Adipocyte (in vitro differentiated cells): ENCODE measurements at regions not wholly inside any gene's neighbourhood (a gene's known extent, or its start where the extent isn't known, plus 50 kb on each side); places are given as distances from the start of the nearest gene placed in this dataset.
"Not testable (repeated sequence)": the region's sequence is repeated elsewhere in the genome, so short reads cannot be mapped to it uniquely, and the experiment has no call there.

ENCODE experiments used
- DNase-seq: peaks from one replicate; pipeline ENCODE4 v3.0.0-alpha.2; 2015; ENCODE audit warnings: low read depth
- H3K27me3 ChIP-seq: replicated peaks from 2 replicates; pipeline ENCODE4 v1.7.0; 2013; ENCODE audit warnings: mild to moderate bottlenecking, low read length, moderate library complexity; ENCODE audit not compliant: control insufficient read depth, insufficient read depth
- H3K36me3 ChIP-seq: 2 replicates; pipeline ENCODE4 v1.7.0; 2013; ENCODE audit warnings: low read length, mild to moderate bottlenecking, moderate library complexity; ENCODE audit not compliant: control insufficient read depth, insufficient read depth, severe bottlenecking
- H3K4me1 ChIP-seq: 2 replicates; pipeline ENCODE4 v1.7.0; 2013; ENCODE audit warnings: mild to moderate bottlenecking, low read length, moderate library complexity; ENCODE audit not compliant: control insufficient read depth, insufficient read depth
- H3K4me3 ChIP-seq: 2 replicates; pipeline ENCODE4 v1.7.0; 2013; ENCODE audit warnings: mild to moderate bottlenecking, low read length, moderate library complexity
- H3K9ac ChIP-seq: 2 replicates; pipeline ENCODE4 v1.7.0; 2013; ENCODE audit warnings: mild to moderate bottlenecking, low read length, moderate library complexity
- H3K9me3 ChIP-seq: 2 replicates; pipeline ENCODE4 v1.7.0; 2013; ENCODE audit warnings: mild to moderate bottlenecking, low read length, moderate library complexity; ENCODE audit not compliant: control insufficient read depth

DNA sequence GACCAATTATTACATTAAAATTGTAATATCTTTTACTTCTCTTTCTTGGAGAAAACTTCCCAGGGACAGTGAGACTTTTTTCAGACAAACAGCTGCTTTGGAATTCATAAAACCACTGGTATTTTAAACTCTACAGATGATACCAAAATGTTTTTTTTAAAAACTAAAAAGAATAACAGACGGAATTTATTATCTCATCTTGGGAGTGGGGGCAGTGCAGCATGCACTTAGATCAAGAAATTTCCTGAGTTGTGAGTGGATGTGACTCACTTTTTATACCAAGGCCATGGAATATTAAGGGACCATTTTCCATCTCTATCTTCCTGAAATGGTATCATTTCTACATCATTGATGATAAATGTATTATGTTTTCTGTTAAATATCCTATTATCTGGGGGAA lies 422.8 kb upstream of the HNRNPA3 start:
- H3K4me3 ChIP-seq, result no peak overlapping the region
- H3K4me1 ChIP-seq, result peaks cover 4% of the 10 kb centered on the region
- H3K9ac ChIP-seq, result no peak overlapping the region
- no peaks in the 10 kb centered on the region for H3K27me3 ChIP-seq
- peaks cover 2% of the 10 kb centered on the region for H3K9me3 ChIP-seq
- H3K36me3 ChIP-seq, result no peaks in the 10 kb centered on the region
- DNase-seq, result no peak

DNA sequence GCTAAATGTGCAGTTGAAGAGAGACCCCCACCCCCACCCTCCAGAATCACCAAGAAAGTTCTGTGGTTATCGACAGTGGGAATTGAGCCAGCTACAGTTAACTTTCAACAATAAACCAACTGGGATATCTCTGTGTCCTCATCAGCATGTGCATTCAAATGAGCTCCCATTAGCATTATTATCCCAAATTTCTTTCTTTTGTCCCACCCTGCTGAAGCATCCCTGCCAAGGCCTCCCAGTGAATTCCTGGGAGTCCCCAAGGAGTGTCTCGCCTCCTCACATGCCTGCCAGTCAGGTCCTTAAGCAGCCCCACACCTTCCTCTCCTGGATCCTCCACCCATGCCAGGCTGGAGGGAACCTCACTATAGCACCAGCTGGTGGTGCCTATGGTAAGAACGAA lies 422.1 kb upstream of the HNRNPA3 start:
- no peaks in the 10 kb centered on the region for H3K9me3 ChIP-seq
- DNase-seq, result no peak
- H3K27me3 ChIP-seq, result no peaks in the 10 kb centered on the region
- H3K4me1 ChIP-seq, result no peaks in the 10 kb centered on the region
- H3K9ac ChIP-seq, result no peak overlapping the region
- no peaks in the 10 kb centered on the region for H3K36me3 ChIP-seq
- H3K4me3 ChIP-seq, result no peak overlapping the region

DNA sequence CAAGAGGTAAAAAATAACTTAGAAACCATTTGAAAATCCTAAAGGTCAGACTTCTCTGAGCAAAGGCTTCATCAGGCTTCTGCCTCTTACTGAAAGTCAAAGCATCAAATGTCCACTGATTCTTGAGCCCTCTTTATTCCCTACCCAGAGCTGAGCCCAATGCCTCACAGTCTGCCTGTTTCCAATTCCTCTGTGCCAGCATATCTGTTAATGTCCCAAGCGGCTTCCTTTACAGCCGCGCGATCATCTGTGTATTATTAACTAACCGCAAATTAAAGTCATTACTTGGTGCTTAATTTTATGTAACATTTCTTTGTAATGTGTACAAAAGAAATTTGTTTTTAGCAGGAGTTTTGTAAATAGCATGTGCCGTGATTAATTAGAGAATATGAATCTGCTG lies 418.8 kb upstream of the HNRNPA3 start:
- no peak overlapping the region for H3K9ac ChIP-seq
- H3K9me3 ChIP-seq, result no peaks in the 10 kb centered on the region
- no peaks in the 10 kb centered on the region for H3K4me1 ChIP-seq
- no peak for DNase-seq
- H3K27me3 ChIP-seq, result no peaks in the 10 kb centered on the region
- no peaks in the 10 kb centered on the region for H3K36me3 ChIP-seq
- H3K4me3 ChIP-seq, result no peak overlapping the region

DNA sequence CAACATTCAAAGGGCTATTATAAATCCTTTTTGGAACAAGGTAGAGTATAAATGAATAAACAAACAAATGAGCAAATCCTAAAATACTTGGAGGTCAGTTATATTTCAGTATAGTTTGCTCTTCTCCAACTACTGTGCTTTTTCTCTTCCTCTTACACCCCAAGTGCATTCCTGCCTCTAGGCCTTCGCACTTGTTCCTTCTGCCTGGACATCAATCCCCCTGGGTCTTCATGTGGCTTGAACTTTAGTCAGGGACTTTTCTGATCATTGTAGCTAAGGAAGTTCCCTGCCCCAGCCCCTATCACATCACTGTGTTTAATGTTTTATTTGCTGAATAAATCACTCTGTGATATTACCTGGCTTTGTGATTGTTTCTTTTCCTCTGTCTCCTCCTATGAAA lies 418.2 kb upstream of the HNRNPA3 start:
- H3K27me3 ChIP-seq, result no peaks in the 10 kb centered on the region
- no peak overlapping the region for H3K4me3 ChIP-seq
- H3K36me3 ChIP-seq, result no peaks in the 10 kb centered on the region
- no peaks in the 10 kb centered on the region for H3K9me3 ChIP-seq
- no peaks in the 10 kb centered on the region for H3K4me1 ChIP-seq
- no peak overlapping the region for H3K9ac ChIP-seq
- no peak for DNase-seq

DNA sequence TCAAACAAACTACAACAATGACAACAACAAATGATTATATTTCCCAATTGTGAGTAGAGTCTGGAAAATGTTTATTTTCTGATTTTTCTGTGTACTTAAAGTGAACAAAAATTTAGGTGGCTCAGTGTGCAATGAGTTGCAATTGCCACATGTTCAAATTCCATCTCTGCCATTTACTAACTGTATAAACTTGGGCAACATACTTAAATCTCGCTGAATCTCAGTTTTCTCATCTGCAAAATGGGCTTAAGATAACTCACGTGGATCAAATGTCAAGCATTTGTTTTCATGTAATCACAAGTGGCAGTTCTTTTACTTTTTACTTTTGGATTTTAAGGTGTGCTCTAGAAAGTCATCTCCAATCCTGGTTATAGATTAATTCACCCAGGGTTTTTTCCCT lies 416.8 kb upstream of the HNRNPA3 start:
- Histone ChIP-seq H3K4me1 (no peaks in the 10 kb centered on the region), H3K36me3 (no peaks in the 10 kb centered on the region), H3K9me3 (no peaks in the 10 kb centered on the region), H3K4me3 (no peak overlapping the region), H3K27me3 (no peaks in the 10 kb centered on the region), H3K9ac (no peak overlapping the region)
- no peak for DNase-seq

DNA sequence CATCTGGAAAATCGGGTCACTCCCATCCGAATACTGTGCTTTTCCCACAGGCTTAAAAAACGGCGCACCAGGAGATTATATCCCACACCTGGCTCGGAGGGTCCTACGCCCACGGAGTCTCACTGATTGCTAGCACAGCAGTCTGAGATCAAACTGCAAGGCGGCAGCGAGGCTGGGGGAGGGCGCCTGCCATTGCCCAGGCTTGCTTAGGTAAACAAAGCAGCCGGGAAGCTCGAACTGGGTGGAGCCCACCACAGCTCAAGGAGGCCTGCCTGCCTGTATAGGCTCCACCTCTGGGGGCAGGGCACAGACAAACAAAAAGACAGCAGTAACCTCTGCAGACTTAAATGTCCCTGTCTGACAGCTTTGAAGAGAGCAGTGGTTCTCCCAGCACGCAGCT lies 415.9 kb upstream of the HNRNPA3 start:
- not testable (repeated sequence) for H3K36me3 ChIP-seq, H3K4me1 ChIP-seq, H3K9me3 ChIP-seq, H3K9ac ChIP-seq, H3K27me3 ChIP-seq, H3K4me3 ChIP-seq, DNase-seq

DNA sequence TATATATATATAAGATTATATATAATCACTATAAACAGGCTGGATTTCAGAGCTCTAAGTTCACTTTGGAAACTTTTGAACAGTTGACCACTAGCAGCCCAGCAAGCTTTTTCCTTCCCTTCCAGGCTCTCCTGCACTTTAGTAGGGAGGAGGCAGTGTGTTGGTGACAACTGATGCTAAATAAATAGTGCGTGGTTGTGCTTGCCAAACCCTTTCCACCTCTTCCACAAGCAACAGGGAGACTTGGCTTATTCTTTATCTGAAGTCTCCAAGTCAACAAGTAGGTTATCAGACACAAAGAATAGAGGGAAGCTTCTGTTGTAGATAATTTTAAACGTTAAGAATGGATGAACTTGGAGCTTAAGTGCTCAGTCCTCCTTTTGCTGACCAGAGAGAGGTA lies 408.2 kb upstream of the HNRNPA3 start:
- no peak for DNase-seq
- Histone ChIP-seq H3K4me3 (no peak overlapping the region), H3K36me3 (no peaks in the 10 kb centered on the region), H3K9me3 (no peaks in the 10 kb centered on the region), H3K27me3 (no peaks in the 10 kb centered on the region), H3K4me1 (no peaks in the 10 kb centered on the region), H3K9ac (no peak overlapping the region)

DNA sequence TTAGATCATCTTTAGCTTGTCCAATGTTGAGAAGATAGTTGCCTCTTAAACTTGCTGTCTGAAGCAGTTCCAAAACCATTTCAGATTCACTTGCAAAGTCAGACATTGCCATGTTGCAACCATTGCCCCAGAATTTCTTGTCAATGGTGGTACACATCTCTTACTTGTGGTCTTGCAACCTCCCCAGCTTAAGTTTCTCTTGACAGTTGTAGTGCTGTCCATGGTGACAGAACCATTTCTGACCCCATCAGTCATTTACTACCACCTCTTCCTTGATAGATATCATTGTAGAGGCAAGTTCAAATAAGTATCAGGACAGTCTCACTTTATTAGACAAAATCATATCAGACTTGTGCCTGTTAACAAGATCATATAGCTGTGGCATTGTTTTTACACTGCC lies 407.2 kb upstream of the HNRNPA3 start:
- no peaks in the 10 kb centered on the region for H3K4me1 ChIP-seq
- no peaks in the 10 kb centered on the region for H3K27me3 ChIP-seq

DNA sequence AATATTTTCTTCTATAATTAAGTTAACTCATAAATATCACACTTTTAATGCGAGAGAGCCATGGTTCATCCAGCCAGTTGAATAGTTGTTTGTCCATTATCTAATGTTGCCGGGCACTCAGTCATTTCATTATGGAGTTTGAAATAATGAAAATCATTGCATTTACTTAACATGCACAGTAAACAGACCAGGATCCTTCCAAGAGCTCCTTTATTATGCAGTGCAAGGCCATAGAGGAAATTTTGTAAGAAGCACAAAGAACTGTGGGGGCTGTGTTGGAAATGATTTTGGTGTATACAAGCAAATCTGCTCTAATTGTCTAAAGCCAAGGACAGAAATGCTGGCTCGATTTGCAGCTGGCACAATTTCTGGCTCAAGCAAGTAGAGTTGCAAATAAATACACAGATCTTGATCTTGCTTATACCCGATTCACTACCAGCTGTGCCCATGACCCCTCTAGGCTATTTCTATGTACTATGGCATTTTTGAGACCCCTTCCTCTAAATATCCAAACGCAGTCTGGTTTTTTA lies 400.3 kb upstream of the HNRNPA3 start:
- Histone ChIP-seq H3K4me3 (no peak overlapping the region), H3K36me3 (no peaks in the 10 kb centered on the region), H3K4me1 (peaks cover 13% of the 10 kb centered on the region), H3K9ac (no peak overlapping the region), H3K9me3 (no peaks in the 10 kb centered on the region), H3K27me3 (no peaks in the 10 kb centered on the region)
- no peak for DNase-seq

More for the DNA sequence above, 407.2 kb upstream of the HNRNPA3 start:
- H3K36me3 ChIP-seq, result no peaks in the 10 kb centered on the region
- no peak overlapping the region for H3K4me3 ChIP-seq
- no peak overlapping the region for H3K9ac ChIP-seq
- H3K9me3 ChIP-seq, result no peaks in the 10 kb centered on the region
- DNase-seq, result no peak

DNA sequence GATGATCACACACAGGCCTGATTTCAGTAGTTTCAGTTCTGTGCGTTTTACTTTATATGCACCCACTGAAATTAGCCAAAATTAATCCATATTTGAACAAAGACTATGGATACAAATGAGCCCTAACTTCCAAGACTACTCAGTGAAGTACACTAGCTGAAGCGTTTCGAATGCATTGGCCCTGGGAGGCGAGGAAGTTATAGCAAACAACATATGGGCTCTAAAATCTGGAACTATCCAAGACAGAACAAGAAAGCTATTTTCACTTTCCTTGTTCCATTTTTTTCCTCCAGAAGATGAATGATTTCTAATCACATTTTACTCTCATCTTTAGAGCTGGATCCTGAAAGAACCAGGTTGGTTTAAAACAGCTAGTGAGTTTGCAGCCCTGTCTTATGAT lies 399.4 kb upstream of the HNRNPA3 start:
- Histone ChIP-seq H3K27me3 (no peaks in the 10 kb centered on the region), H3K36me3 (no peaks in the 10 kb centered on the region), H3K4me1 (peaks cover 13% of the 10 kb centered on the region)

DNA sequence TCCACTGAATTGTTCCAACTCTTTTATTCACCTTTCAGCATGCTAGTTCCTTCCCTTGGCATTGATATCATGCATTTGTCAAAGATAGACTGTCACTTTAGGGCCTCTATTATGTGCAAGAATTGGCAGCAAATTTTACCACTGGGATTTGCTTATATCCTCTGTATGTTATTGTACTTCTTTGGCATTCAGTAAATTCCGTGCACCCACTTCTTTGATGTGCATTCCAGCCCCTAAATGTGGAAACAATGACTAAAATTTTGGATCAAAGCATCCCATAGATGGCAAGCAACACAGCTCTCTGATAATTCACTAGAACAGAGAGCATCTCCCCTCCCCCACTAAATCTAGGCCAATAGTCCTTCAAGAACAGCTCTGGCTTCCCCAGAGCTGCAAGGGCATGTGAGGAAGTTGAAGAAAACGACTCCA lies 399.0 kb upstream of the HNRNPA3 start:
- H3K9ac ChIP-seq, result no peak overlapping the region
- no peaks in the 10 kb centered on the region for H3K27me3 ChIP-seq
- DNase-seq, result no peak
- H3K36me3 ChIP-seq, result no peaks in the 10 kb centered on the region
- H3K9me3 ChIP-seq, result no peaks in the 10 kb centered on the region
- H3K4me1 ChIP-seq, result peaks cover 15% of the 10 kb centered on the region
- no peak overlapping the region for H3K4me3 ChIP-seq

More for the DNA sequence above, 399.4 kb upstream of the HNRNPA3 start:
- no peaks in the 10 kb centered on the region for H3K9me3 ChIP-seq
- H3K9ac ChIP-seq, result no peak overlapping the region
- no peak overlapping the region for H3K4me3 ChIP-seq
- no peak for DNase-seq

DNA sequence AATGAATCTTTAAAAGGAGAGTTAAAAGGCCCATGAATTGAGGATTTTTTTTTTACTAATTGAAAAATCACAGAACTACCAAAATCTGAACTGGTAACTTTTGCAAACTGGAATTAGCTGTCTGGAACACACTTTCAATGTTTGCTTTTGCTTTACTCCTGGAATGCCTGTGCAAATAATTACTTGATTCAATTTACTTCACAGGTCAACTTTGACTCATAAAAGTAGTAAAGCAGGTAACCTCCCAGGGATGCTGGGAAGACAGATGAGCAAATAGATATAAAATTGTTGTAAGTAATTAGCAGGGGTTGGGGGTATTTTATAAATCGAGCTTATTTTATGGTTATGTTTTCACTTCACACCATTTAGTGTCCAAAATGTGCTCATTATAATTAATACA lies 398.3 kb upstream of the HNRNPA3 start:
- Histone ChIP-seq H3K36me3 (no peaks in the 10 kb centered on the region), H3K9ac (no peak overlapping the region), H3K9me3 (no peaks in the 10 kb centered on the region), H3K4me3 (no peak overlapping the region), H3K4me1 (peaks cover 16% of the 10 kb centered on the region), H3K27me3 (no peaks in the 10 kb centered on the region)
- no peak for DNase-seq
